HG03108 (cell line): ENCODE measurements at regions not wholly inside any gene's neighbourhood (a gene's known extent, or its start where the extent isn't known, plus 50 kb on each side); places are given as distances from the start of the nearest gene placed in this dataset.
"Not testable (repeated sequence)": the region's sequence is repeated elsewhere in the genome, so short reads cannot be mapped to it uniquely, and the experiment has no call there.

Source experiments
- ATAC-seq: cut with Tn5 transposase; IDR thresholded peaks from one replicate; pipeline ENCODE4 v1.9.1; 2021; ENCODE audit warnings: moderate library complexity; ENCODE audit not compliant: unreplicated experiment

DNA sequence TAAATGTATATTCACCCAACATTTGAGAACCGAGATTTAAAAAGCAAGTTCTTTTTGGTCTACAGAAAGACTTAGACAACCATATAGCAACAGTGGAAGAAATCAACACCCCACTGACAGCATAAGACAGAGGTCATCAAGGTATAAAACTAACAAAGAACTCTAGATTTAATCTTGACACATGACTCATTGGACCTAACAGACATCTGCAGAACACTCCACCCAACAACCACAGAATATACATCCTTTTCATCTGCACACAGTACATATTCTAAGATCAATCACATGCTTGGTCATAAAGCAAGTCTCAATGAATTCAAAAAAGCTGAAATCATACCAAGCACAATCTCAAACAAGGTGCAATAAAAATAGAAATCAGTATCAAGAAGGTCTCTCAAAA is 65.8 kb downstream of the SPIN4 start:
- no peak for ATAC-seq

DNA sequence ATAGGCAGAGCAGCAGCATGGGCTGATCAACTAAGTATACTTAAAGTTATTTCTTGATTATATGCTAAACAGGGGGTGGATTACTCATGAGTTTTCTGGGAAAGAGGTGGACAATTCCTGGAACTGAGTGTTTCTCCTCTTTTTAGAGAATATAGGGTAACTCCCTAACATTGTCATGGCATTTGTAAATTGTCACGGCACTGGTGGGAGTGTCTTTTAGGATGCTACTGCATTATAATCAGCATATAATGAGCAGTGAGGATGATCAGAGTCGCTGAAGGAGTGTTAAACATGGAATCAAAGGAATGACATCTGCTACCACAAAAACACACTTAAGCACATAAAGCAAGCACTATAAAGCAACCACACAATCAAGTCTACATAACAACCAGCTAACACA is 66.5 kb downstream of the SPIN4 start:
- no peak for ATAC-seq

DNA sequence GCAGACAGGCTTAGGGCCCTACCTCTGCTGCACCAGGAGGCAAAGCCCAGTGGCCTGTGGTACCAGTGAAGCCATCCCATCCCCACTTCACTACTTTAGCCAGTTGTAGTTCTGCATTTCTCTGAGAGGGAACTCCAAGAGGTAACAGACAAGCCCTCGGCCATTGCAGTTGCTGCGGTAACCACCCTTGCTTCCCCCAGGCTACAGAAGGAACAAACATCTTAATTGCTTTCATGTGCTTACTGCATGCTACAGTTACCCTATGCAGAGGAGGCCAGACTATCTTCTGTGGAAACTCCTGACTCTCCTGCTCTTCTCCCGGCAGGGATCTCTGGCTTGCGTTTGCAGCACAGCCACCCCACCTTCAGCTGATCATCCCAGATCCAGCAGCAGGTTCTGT is 67.8 kb downstream of the SPIN4 start:
- no peak for ATAC-seq

- ATAC-seq: no peak
Observed at GRCh38 chrX:63282828-63283227, 68.3 kb downstream of the SPIN4 start.

DNA sequence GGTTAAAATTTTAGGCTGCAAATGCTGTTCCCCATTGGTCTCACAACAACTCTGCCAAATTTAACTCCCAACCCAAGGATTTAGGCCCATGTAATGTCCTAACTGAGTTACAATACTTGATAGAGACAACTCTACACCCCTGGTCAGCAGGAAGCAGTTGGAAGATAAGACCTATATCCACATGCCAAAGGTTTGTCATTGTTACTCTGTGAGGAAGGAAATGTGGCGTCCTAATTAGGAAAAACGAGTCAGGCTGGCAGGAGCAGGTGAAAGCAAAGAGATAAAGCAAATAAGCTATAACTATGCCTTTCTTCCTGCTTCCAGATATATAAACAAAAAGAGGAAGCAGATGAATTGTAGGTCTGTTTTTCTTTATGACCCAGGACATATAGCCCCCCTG is 69.1 kb downstream of the SPIN4 start:
- no peak for ATAC-seq

DNA sequence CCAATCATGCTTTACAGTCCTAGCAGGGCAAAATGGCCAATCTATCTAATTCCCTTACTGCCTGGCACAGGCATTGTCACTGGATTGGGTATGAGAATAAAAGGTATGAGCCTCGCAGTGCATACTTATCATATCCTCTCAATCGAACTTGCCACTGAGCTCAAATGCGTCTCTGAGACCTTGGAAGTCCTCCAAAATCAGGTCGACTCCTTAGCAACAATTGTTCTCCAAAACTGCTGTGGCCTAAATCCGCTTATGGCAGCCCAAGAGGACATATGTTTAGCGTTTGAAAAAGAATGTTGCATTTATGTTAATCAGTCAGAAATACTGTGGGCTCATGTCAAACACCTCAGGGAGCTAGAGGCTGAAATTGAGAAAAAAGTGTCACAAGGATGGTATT is 69.7 kb downstream of the SPIN4 start:
- no peak for ATAC-seq

- ATAC-seq: not testable (repeated sequence)
Observed at GRCh38 chrX:63277394-63277793, 73.7 kb downstream of the SPIN4 start.

GRCh38 chrX:63275127-63275526 is 76.0 kb downstream of the SPIN4 start:
- ATAC-seq: no peak

- ATAC-seq: no peak
Observed at GRCh38 chrX:63270873-63271272, 80.3 kb downstream of the SPIN4 start.

- no peak for ATAC-seq
Observed at GRCh38 chrX:63258144-63258543, 93.0 kb downstream of the SPIN4 start.

GRCh38 chrX:63250253-63250868 is 100.8 kb downstream of the SPIN4 start:
- peak; percentile 100 for ATAC-seq

DNA sequence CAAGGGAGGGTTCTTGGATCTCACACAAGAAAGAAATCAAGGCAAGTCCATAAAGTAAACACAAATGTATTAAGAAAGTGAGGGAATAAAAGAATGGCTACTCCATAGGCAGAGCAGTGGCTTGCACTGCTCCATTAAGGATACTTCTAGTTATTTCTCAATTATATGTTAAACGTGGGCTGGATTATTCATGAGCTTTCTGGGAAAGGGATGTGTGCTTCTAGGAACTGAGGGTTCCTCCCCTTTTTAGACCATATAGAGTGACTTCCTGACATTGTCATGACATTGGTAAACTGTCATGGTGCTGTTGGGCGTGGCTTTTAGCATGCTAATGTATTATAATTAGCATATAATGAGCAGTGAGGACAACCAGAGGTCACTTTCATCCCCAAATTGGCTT is 108.4 kb downstream of the SPIN4 start:
- not testable (repeated sequence) for ATAC-seq

GRCh38 chrX:63235963-63236362 is 115.2 kb downstream of the SPIN4 start:
- ATAC-seq: not testable (repeated sequence)

DNA sequence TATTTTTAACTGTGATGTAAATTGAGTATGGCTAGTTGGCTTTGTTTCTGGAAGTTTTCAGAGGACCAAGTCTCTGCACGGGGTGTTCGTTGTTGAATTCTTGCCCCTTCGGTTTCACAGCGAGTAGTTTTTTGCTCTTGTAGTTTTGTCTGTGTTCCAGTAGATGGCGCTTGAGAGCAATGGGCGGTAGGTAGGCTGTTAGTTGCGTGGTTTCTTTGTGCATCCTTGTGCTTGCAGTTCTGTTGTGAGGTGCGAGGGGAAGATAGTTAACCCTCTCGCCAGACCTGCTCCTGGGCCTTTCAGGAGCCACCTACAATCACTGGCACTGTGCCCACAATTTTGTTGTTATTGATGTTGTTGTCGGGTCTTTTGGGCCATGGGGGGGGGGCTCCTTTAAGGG is 118.1 kb downstream of the SPIN4 start:
- not testable (repeated sequence) for ATAC-seq

- not testable (repeated sequence) for ATAC-seq
Observed at GRCh38 chrX:63218202-63218601, 132.9 kb downstream of the SPIN4 start.

DNA sequence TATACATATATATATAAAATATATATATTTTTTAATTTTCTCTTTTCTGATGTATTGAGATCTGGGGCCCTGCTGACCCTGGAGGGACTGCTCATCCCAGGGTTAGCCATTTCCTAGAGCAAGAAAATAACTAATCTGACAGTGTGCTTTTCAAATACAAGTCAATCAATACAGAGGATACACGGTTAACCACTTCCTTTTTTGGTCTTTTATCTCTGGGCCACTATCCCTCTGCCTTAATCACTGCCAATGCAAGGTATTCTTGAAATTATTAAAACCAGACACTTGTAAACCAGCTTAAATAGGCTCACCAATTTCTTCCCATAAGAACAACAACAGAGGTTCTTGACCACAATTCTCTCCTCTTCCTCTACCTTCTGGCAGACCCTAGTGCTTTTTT is 133.6 kb downstream of the SPIN4 start:
- ATAC-seq: not testable (repeated sequence)

- ATAC-seq: not testable (repeated sequence)
Observed at GRCh38 chrX:63209645-63210044, 141.5 kb downstream of the SPIN4 start.

- not testable (repeated sequence) for ATAC-seq
Observed at GRCh38 chrX:63209128-63209527, 142.0 kb downstream of the SPIN4 start.

GRCh38 chrX:63204266-63205074 is 146.7 kb downstream of the SPIN4 start:
- ATAC-seq: not testable (repeated sequence)

GRCh38 chrX:63201987-63202386 is 149.1 kb downstream of the SPIN4 start:
- not testable (repeated sequence) for ATAC-seq

GRCh38 chrX:63198693-63199092 is 152.4 kb downstream of the SPIN4 start:
- not testable (repeated sequence) for ATAC-seq

GRCh38 chrX:63192366-63193041 is 158.6 kb downstream of the SPIN4 start:
- not testable (repeated sequence) for ATAC-seq
